ENCODE measurements at regions not wholly inside any gene's neighbourhood (a gene's known extent, or its start where the extent isn't known, plus 50 kb on each side); places are given as distances from the start of the nearest gene placed in this dataset.

DNA sequence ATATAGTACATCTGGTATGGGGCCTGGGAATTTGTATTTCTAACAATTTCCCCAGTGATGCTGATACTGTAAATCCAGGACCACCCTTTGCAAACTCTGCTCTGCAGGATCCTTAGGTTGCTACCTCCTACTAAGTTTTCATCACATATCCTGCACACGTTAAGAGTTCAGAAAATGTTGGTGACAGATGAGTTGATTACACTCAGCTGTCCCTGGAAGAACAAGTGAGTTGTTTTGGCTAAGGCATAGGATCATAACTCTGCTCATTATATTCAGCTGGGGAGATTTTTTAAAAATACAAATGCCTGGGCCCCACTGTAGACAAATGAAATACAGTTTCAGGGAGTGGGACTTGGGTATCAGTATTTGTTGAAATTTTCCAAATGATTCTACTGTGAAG, 274.6 kb upstream of the HABP2 start:
- Histone ChIP-seq H3K4me1 (ENCODE audit: insufficient read depth, low read length) (no peaks in the 10 kb centered on the region), H3K4me2 (ENCODE audit: insufficient read depth, low read length) (no peak overlapping the region), H3K36me3 (ENCODE audit: insufficient read depth, low read length) (no peaks in the 10 kb centered on the region), H3K27me3 (ENCODE audit: insufficient read depth, low read length, poor library complexity) (peaks cover 6% of the 10 kb centered on the region), H3K9ac (ENCODE audit: low read depth, low read length) (no peak overlapping the region), H3K79me2 (ENCODE audit: insufficient read depth, low read length) (no peaks in the 10 kb centered on the region), H4K20me1 (ENCODE audit: insufficient read depth, low read length) (no peaks in the 10 kb centered on the region), H3K27ac (ENCODE audit: low read length) (no peak overlapping the region), H2AFZ (ENCODE audit: low read depth, low read length) (no peak overlapping the region), H3K9me3 (ENCODE audit: insufficient read depth, low read length, severe bottlenecking) (peaks cover 5% of the 10 kb centered on the region), H3K4me3 (ENCODE audit: low read depth in 1 of 2, low read length in 2 of 2) (no peak overlapping the region)
- DNase-seq (no peak), ATAC-seq (ENCODE audit: insufficient read depth, low read depth) (no peak)
- no peak for TF ChIP-seq EZH2 (IDR thresholded peaks at IDR 0.05; ENCODE audit: borderline replicate concordance, low read depth, low read length, severe bottlenecking)
- TF ChIP-seq, protein P1, sequence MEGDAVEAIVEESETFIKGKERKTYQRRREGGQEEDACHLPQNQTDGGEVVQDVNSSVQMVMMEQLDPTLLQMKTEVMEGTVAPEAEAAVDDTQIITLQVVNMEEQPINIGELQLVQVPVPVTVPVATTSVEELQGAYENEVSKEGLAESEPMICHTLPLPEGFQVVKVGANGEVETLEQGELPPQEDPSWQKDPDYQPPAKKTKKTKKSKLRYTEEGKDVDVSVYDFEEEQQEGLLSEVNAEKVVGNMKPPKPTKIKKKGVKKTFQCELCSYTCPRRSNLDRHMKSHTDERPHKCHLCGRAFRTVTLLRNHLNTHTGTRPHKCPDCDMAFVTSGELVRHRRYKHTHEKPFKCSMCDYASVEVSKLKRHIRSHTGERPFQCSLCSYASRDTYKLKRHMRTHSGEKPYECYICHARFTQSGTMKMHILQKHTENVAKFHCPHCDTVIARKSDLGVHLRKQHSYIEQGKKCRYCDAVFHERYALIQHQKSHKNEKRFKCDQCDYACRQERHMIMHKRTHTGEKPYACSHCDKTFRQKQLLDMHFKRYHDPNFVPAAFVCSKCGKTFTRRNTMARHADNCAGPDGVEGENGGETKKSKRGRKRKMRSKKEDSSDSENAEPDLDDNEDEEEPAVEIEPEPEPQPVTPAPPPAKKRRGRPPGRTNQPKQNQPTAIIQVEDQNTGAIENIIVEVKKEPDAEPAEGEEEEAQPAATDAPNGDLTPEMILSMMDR (IDR thresholded peaks at IDR 0.05; ENCODE audit: borderline replicate concordance, extremely low read depth, low read length, poor library complexity, severe bottlenecking): no peak

DNA sequence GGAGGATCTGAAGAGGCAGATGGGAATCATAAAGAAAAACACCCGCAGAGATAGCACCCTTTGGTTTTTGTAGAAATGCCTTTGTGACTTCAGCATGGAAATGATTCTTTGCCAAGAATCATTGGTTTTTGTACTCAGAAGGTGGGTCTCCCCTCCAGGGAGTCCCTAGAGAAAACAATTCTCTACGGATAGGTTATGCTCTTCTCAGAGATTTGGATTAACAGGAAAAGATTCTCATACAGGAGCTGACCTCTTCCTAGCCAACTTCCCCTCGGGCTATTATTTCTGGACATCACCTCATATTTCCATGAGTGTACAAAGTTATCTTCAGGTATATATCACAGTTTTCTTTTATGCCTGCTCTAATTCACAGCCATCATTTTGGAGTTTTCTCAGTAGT, 274.2 kb upstream of the HABP2 start:
- H3K79me2 ChIP-seq (ENCODE audit: insufficient read depth, low read length): no peaks in the 10 kb centered on the region
- H3K27ac ChIP-seq (ENCODE audit: low read length): no peak overlapping the region
- ATAC-seq (ENCODE audit: insufficient read depth, low read depth): no peak
- H3K4me1 ChIP-seq (ENCODE audit: insufficient read depth, low read length): no peaks in the 10 kb centered on the region
- no peak overlapping the region for H2AFZ ChIP-seq (ENCODE audit: low read depth, low read length)
- no peaks in the 10 kb centered on the region for H4K20me1 ChIP-seq (ENCODE audit: insufficient read depth, low read length)
- H3K4me2 ChIP-seq (ENCODE audit: insufficient read depth, low read length): no peak overlapping the region
- peaks cover 5% of the 10 kb centered on the region for H3K9me3 ChIP-seq (ENCODE audit: insufficient read depth, low read length, severe bottlenecking)
- peaks cover 6% of the 10 kb centered on the region for H3K27me3 ChIP-seq (ENCODE audit: insufficient read depth, low read length, poor library complexity)
- H3K9ac ChIP-seq (ENCODE audit: low read depth, low read length): no peak overlapping the region
- no peak for TF ChIP-seq EZH2 (IDR thresholded peaks at IDR 0.05; ENCODE audit: borderline replicate concordance, low read depth, low read length, severe bottlenecking)
- TF ChIP-seq, protein P1 (IDR thresholded peaks at IDR 0.05; ENCODE audit: borderline replicate concordance, extremely low read depth, low read length, poor library complexity, severe bottlenecking): no peak
- DNase-seq: no peak
- no peak overlapping the region for H3K4me3 ChIP-seq (ENCODE audit: low read depth in 1 of 2, low read length in 2 of 2)
- no peaks in the 10 kb centered on the region for H3K36me3 ChIP-seq (ENCODE audit: insufficient read depth, low read length)

DNA sequence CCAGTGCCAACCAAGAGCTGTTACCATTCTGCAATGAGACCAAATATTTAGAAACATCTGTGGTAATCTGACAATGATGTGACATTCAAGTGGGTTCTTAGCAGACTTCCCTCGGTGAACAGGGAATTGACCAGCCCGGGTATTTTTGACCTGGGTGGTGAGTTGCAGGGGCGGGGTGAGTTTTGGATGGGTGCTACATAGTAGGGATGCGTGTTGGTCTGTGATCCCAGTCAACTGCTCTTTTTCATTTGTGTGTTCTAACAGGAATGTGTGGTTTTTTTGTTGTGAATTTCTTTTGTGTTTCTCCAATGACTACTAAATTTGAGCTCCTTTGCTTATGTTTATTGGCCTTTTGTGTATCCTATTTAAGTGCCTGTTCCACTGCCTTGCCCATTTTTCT, 273.6 kb upstream of the HABP2 start:
- Histone ChIP-seq H3K9me3 (ENCODE audit: insufficient read depth, low read length, severe bottlenecking) (peaks cover 5% of the 10 kb centered on the region), H3K4me1 (ENCODE audit: insufficient read depth, low read length) (no peaks in the 10 kb centered on the region), H3K27ac (ENCODE audit: low read length) (no peak overlapping the region), H2AFZ (ENCODE audit: low read depth, low read length) (no peak overlapping the region), H3K79me2 (ENCODE audit: insufficient read depth, low read length) (no peaks in the 10 kb centered on the region), H3K4me2 (ENCODE audit: insufficient read depth, low read length) (no peak overlapping the region), H3K4me3 (ENCODE audit: low read depth in 1 of 2, low read length in 2 of 2) (no peak overlapping the region), H3K9ac (ENCODE audit: low read depth, low read length) (no peak overlapping the region), H4K20me1 (ENCODE audit: insufficient read depth, low read length) (no peaks in the 10 kb centered on the region), H3K27me3 (ENCODE audit: insufficient read depth, low read length, poor library complexity) (peaks cover 6% of the 10 kb centered on the region), H3K36me3 (ENCODE audit: insufficient read depth, low read length) (no peaks in the 10 kb centered on the region)
- DNase-seq: no peak
- TF ChIP-seq, protein P1 (IDR thresholded peaks at IDR 0.05; ENCODE audit: borderline replicate concordance, extremely low read depth, low read length, poor library complexity, severe bottlenecking): no peak
- TF ChIP-seq EZH2 (IDR thresholded peaks at IDR 0.05; ENCODE audit: borderline replicate concordance, low read depth, low read length, severe bottlenecking): no peak
- ATAC-seq (ENCODE audit: insufficient read depth, low read depth): no peak

DNA sequence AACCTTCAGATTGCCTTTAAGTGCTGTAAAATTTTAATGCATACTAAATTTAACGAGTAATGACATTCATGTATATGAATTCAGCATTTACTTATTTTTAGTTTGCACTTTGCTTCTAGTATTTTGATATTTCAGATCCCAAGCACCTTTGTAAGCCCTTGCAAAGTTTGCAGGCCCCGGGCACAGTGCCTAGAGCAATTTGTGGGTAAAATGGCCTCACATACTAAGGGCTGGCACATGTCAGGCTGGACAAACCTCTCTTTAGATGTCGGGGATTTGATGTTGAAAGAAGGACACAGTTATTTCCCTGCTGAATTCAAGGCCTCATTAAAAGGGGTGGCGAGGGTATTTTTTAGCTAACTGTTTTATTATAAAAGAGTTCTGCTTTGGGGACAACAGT, 270.3 kb upstream of the HABP2 start:
- Histone ChIP-seq H3K9me3 (ENCODE audit: insufficient read depth, low read length, severe bottlenecking) (no peaks in the 10 kb centered on the region), H3K36me3 (ENCODE audit: insufficient read depth, low read length) (no peaks in the 10 kb centered on the region), H2AFZ (ENCODE audit: low read depth, low read length) (no peak overlapping the region), H3K9ac (ENCODE audit: low read depth, low read length) (no peak overlapping the region), H3K79me2 (ENCODE audit: insufficient read depth, low read length) (no peaks in the 10 kb centered on the region), H3K27ac (ENCODE audit: low read length) (no peak overlapping the region), H3K4me1 (ENCODE audit: insufficient read depth, low read length) (no peaks in the 10 kb centered on the region), H3K4me2 (ENCODE audit: insufficient read depth, low read length) (no peak overlapping the region), H4K20me1 (ENCODE audit: insufficient read depth, low read length) (no peaks in the 10 kb centered on the region), H3K27me3 (ENCODE audit: insufficient read depth, low read length, poor library complexity) (peaks cover 6% of the 10 kb centered on the region), H3K4me3 (ENCODE audit: low read depth in 1 of 2, low read length in 2 of 2) (no peak overlapping the region)
- ATAC-seq (ENCODE audit: insufficient read depth, low read depth): no peak
- DNase-seq: no peak
- TF ChIP-seq, protein P1 (IDR thresholded peaks at IDR 0.05; ENCODE audit: borderline replicate concordance, extremely low read depth, low read length, poor library complexity, severe bottlenecking): no peak
- no peak for TF ChIP-seq EZH2 (IDR thresholded peaks at IDR 0.05; ENCODE audit: borderline replicate concordance, low read depth, low read length, severe bottlenecking)
